Neural cell (in vitro differentiated cells): ENCODE measurements at regions not wholly inside any gene's neighbourhood (a gene's known extent, or its start where the extent isn't known, plus 50 kb on each side); places are given as distances from the start of the nearest gene placed in this dataset.

Source experiments
- H2AFZ ChIP-seq: fragments of 200-600, 300-800 bp; sonication (generic), shearing (Covaris generic); 2 replicates; pipeline ENCODE4 v1.6.0; 2014; ENCODE audit warnings: low read depth, mild to moderate bottlenecking, antibody characterized with exemption, low read length, moderate library complexity
- H3F3A ChIP-seq: fragments of 200-600 bp; shearing (Covaris generic); 2 replicates; pipeline ENCODE4 v1.6.1; 2016; ENCODE audit warnings: mild to moderate bottlenecking, moderate library complexity, mixed read lengths, antibody characterized with exemption, low read length; ENCODE audit not compliant: insufficient read depth, poor library complexity, severe bottlenecking
- H3K27ac ChIP-seq: fragments of 200-600, 300-800 bp; sonication (generic), shearing (Covaris generic); 2 replicates; pipeline ENCODE4 v1.5.1; 2014; ENCODE audit warnings: mild to moderate bottlenecking, low read length, moderate library complexity
- H3K27me3 ChIP-seq: fragments of 300-800, 200-600 bp; sonication (generic), shearing (Covaris generic); 2 replicates; pipeline ENCODE4 v1.6.0; 2014; ENCODE audit warnings: mild to moderate bottlenecking, low read depth, low read length, moderate library complexity; ENCODE audit not compliant: insufficient read depth
- H3K36me3 ChIP-seq: fragments of 300-800, 200-600 bp; sonication (generic), shearing (Covaris generic); 2 replicates; pipeline ENCODE4 v1.5.1; 2014; ENCODE audit warnings: mild to moderate bottlenecking, antibody characterized with exemption, low read length, moderate library complexity; ENCODE audit not compliant: insufficient read depth
- H3K4me2 ChIP-seq: fragments of 300-800, 200-600 bp; sonication (generic), shearing (Covaris generic); 2 replicates; pipeline ENCODE4 v1.6.0; 2014; ENCODE audit warnings: mild to moderate bottlenecking, low read length
- H3K4me3 ChIP-seq: fragments of 300-800, 200-600 bp; sonication (generic), shearing (Covaris generic); 2 replicates; pipeline ENCODE4 v1.5.1; 2014; ENCODE audit warnings: mild to moderate bottlenecking, low read length, moderate library complexity
- H3K79me2 ChIP-seq: fragments of 200-600 bp; shearing (Covaris generic); replicated peaks from 2 replicates; pipeline ENCODE4 v1.6.0; 2014; ENCODE audit warnings: mild to moderate bottlenecking, low read length, moderate library complexity; ENCODE audit not compliant: insufficient read depth
- H3K9ac ChIP-seq: fragments of 300-800, 200-600 bp; sonication (generic), shearing (Covaris generic); 2 replicates; pipeline ENCODE4 v1.6.1; 2016; ENCODE audit warnings: mild to moderate bottlenecking, low read length, mixed read lengths
- H3K9me2 ChIP-seq: fragments of 200-600 bp; shearing (Covaris generic); 2 replicates; pipeline ENCODE4 v1.6.1; 2016; ENCODE audit warnings: mild to moderate bottlenecking, low read length, mixed read lengths; ENCODE audit not compliant: insufficient read depth
- H3K9me3 ChIP-seq: fragments of 200-600, 300-800 bp; sonication (generic), shearing (Covaris generic); 2 replicates; pipeline ENCODE4 v1.6.1; 2016; ENCODE audit warnings: mild to moderate bottlenecking, mixed run types, low read length, moderate library complexity, mixed read lengths
- H4K20me1 ChIP-seq: fragments of 200-600 bp; shearing (Covaris generic); 2 replicates; pipeline ENCODE4 v1.6.1; 2016; ENCODE audit warnings: mild to moderate bottlenecking, mixed run types; ENCODE audit not compliant: insufficient read depth
- EP300 ChIP-seq: fragments of 450-650 bp; conservative IDR thresholded peaks from 2 replicates; pipeline ENCODE4 v1.6.1; 2014; ENCODE audit warnings: antibody characterized with exemption, mild to moderate bottlenecking, moderate library complexity; ENCODE audit not compliant: poor library complexity, severe bottlenecking
- EZH2 ChIP-seq: fragments of 200-600, 300-800 bp; shearing (Covaris generic), sonication (generic); IDR thresholded peaks from 2 replicates; pipeline ENCODE4 v1.6.1; 2014; ENCODE audit warnings: antibody characterized with exemption, low read length, borderline replicate concordance, mild to moderate bottlenecking; ENCODE audit not compliant: insufficient read depth, poor library complexity, severe bottlenecking
- MXI1 ChIP-seq: fragments of 450-650 bp; conservative IDR thresholded peaks from 2 replicates; pipeline ENCODE4 v1.6.1; 2014; ENCODE audit warnings: antibody characterized with exemption, mild to moderate bottlenecking; ENCODE audit not compliant: poor library complexity, severe bottlenecking
- POLR2AphosphoS5 ChIP-seq: IDR thresholded peaks from 2 replicates; pipeline ENCODE4 v1.6.1; 2012
- RAD21 ChIP-seq: fragments of 450-650 bp; conservative IDR thresholded peaks from 2 replicates; pipeline ENCODE4 v1.6.1; 2014; ENCODE audit warnings: antibody characterized with exemption, mild to moderate bottlenecking, moderate library complexity
- SMC3 ChIP-seq: fragments of 450-650 bp; conservative IDR thresholded peaks from 2 replicates; pipeline ENCODE4 v1.6.1; 2014; ENCODE audit warnings: antibody characterized with exemption, mild to moderate bottlenecking, moderate library complexity; ENCODE audit not compliant: poor library complexity
- TAF1 ChIP-seq: IDR thresholded peaks from 2 replicates; pipeline ENCODE4 v1.6.1; 2012; ENCODE audit warnings: low read depth
- TF ChIP-seq, protein P1 (sequence below): IDR thresholded peaks from 2 replicates; pipeline ENCODE4 v1.6.1; 2012; ENCODE audit warnings: borderline replicate concordance
- TF ChIP-seq, protein P2 (sequence below): fragments of 450-650 bp; IDR thresholded peaks from 2 replicates; pipeline ENCODE4 v1.5.1; 2014; ENCODE audit warnings: antibody characterized with exemption, mild to moderate bottlenecking, moderate library complexity; ENCODE audit not compliant: poor library complexity, severe bottlenecking

DNA sequence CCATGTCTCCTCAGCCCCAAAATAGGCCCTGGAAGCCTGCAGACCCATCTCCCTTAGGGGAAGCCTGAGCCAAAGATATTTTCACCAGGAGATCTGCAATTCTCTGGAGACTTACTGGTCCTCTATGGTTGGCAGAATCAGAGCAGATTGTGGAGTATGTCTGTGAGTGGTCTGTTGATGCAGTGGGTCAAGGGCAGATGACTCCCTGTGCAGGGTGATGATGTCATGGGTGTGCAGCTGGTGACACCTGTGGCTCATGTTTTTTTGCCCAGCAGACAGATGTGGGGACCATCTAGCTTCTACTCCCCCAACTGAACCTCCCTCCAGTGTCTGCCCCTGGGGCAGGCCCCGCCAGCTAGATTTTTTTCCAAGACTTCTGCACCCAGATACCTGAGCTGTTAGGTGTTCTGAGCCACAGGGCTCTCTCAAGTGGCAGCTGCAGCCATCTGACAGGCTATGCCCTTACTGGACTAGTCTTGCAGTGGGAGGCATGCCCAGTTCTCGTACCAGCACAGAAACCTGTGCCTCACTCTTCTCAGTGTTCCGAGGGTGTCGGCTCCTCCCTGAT, 558.7 kb upstream of the LRRTM1 start:
- H2AFZ ChIP-seq: no peak overlapping the region
- no peaks in the 10 kb centered on the region for H3K79me2 ChIP-seq
- no peak overlapping the region for H3K4me2 ChIP-seq
- H3K9me3 ChIP-seq: no peaks in the 10 kb centered on the region
- H3K4me3 ChIP-seq: no peak overlapping the region
- TF ChIP-seq, protein P1, sequence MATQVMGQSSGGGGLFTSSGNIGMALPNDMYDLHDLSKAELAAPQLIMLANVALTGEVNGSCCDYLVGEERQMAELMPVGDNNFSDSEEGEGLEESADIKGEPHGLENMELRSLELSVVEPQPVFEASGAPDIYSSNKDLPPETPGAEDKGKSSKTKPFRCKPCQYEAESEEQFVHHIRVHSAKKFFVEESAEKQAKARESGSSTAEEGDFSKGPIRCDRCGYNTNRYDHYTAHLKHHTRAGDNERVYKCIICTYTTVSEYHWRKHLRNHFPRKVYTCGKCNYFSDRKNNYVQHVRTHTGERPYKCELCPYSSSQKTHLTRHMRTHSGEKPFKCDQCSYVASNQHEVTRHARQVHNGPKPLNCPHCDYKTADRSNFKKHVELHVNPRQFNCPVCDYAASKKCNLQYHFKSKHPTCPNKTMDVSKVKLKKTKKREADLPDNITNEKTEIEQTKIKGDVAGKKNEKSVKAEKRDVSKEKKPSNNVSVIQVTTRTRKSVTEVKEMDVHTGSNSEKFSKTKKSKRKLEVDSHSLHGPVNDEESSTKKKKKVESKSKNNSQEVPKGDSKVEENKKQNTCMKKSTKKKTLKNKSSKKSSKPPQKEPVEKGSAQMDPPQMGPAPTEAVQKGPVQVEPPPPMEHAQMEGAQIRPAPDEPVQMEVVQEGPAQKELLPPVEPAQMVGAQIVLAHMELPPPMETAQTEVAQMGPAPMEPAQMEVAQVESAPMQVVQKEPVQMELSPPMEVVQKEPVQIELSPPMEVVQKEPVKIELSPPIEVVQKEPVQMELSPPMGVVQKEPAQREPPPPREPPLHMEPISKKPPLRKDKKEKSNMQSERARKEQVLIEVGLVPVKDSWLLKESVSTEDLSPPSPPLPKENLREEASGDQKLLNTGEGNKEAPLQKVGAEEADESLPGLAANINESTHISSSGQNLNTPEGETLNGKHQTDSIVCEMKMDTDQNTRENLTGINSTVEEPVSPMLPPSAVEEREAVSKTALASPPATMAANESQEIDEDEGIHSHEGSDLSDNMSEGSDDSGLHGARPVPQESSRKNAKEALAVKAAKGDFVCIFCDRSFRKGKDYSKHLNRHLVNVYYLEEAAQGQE: no peak
- TF ChIP-seq TAF1: no peak
- TF ChIP-seq MXI1: no peak
- TF ChIP-seq POLR2AphosphoS5: no peak
- TF ChIP-seq EZH2: no peak
- TF ChIP-seq, protein P2, sequence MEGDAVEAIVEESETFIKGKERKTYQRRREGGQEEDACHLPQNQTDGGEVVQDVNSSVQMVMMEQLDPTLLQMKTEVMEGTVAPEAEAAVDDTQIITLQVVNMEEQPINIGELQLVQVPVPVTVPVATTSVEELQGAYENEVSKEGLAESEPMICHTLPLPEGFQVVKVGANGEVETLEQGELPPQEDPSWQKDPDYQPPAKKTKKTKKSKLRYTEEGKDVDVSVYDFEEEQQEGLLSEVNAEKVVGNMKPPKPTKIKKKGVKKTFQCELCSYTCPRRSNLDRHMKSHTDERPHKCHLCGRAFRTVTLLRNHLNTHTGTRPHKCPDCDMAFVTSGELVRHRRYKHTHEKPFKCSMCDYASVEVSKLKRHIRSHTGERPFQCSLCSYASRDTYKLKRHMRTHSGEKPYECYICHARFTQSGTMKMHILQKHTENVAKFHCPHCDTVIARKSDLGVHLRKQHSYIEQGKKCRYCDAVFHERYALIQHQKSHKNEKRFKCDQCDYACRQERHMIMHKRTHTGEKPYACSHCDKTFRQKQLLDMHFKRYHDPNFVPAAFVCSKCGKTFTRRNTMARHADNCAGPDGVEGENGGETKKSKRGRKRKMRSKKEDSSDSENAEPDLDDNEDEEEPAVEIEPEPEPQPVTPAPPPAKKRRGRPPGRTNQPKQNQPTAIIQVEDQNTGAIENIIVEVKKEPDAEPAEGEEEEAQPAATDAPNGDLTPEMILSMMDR: no peak
- no peak for TF ChIP-seq SMC3
- no peak for TF ChIP-seq RAD21
- no peak for TF ChIP-seq EP300
- H3F3A ChIP-seq: no peaks in the 10 kb centered on the region
- H4K20me1 ChIP-seq: no peaks in the 10 kb centered on the region
- H3K27me3 ChIP-seq: no peaks in the 10 kb centered on the region
- H3K9ac ChIP-seq: no peak overlapping the region
- H3K27ac ChIP-seq: no peak overlapping the region
- H3K36me3 ChIP-seq: no peaks in the 10 kb centered on the region
- H3K9me2 ChIP-seq: no peaks in the 10 kb centered on the region

DNA sequence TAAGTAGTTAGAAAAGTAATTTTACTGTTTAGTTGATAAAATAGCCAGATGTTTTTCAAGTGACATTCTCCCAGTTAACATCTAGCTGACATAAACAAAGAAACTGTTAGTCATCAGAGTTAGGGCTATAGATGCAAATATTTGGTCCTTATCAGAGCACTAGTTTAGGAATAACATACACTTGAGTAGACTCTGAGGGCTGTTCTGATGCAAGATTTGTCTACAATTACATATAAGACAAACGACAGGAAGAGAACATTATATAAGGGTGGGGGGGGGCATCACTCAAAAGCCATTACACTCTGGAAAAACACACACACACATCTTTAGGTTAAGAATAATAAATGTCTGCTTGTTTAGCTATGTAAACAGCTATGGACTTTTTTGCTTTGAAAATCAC, 554.4 kb upstream of the LRRTM1 start:
- Histone ChIP-seq H3K36me3 (no peaks in the 10 kb centered on the region), H3K9me2 (no peaks in the 10 kb centered on the region), H3K9ac (no peak overlapping the region), H3K4me3 (no peak overlapping the region), H3K27ac (no peak overlapping the region), H3K79me2 (no peaks in the 10 kb centered on the region), H3K4me2 (no peak overlapping the region), H2AFZ (no peak overlapping the region), H3K9me3 (no peaks in the 10 kb centered on the region), H3F3A (no peaks in the 10 kb centered on the region), H4K20me1 (no peaks in the 10 kb centered on the region), H3K27me3 (no peaks in the 10 kb centered on the region)
- no peak for TF ChIP-seq RAD21
- TF ChIP-seq TAF1: no peak
- TF ChIP-seq MXI1: no peak
- no peak for TF ChIP-seq EZH2
- no peak for TF ChIP-seq SMC3
- TF ChIP-seq, protein P1: no peak
- no peak for TF ChIP-seq POLR2AphosphoS5
- TF ChIP-seq, protein P2: no peak
- TF ChIP-seq EP300: no peak
